PC-9 (cell line): ENCODE measurements at regions not wholly inside any gene's neighbourhood (a gene's known extent, or its start where the extent isn't known, plus 50 kb on each side); places are given as distances from the start of the nearest gene placed in this dataset.

Experiments
- CTCF ChIP-seq: fragments of 200-600 bp; sonication (generic); conservative IDR thresholded peaks from 2 replicates; pipeline ENCODE4 v1.6.1; 2017; ENCODE audit warnings: mixed run types, antibody characterized with exemption, mild to moderate bottlenecking, moderate library complexity
- EZH2 ChIP-seq: fragments of 200-600 bp; sonication (generic); IDR thresholded peaks from 2 replicates; pipeline ENCODE4 v1.8.0; 2017; ENCODE audit warnings: antibody characterized with exemption, low read depth

- TF ChIP-seq CTCF: no peak
- TF ChIP-seq EZH2: no peak
Measured at GRCh38 chr5:101995585-101995984, 300.5 kb downstream of the SLCO4C1 start.
